EH (cell line): ENCODE measurements at regions not wholly inside any gene's neighbourhood (a gene's known extent, or its start where the extent isn't known, plus 50 kb on each side); places are given as distances from the start of the nearest gene placed in this dataset.
"Not testable (repeated sequence)": the region's sequence is repeated elsewhere in the genome, so short reads cannot be mapped to it uniquely, and the experiment has no call there.

Experiments
- DNase-seq: peaks from one replicate; pipeline ENCODE4 v3.0.0-alpha.2; 2015; ENCODE audit warnings: low read depth

DNA sequence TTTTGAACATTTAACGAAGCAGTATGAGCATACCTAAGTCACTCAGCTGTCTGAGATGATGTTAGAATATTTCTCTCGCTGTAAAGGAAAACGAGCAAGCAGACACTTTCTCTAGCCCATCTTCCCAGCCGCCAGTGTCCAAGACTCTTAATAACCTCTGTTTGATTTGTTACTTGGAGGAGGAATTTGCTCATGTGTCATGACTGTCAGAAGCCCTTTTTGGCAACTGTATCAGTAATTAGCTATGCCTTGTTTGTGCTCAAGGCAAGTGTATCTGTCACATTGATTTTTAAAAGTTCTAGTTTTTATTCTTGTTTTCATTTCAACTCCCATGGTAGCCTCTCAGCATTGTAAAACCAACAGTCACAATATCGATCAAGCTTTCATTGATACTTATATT is 828.4 kb upstream of the SLC10A2 start:
- no peak for DNase-seq

DNA sequence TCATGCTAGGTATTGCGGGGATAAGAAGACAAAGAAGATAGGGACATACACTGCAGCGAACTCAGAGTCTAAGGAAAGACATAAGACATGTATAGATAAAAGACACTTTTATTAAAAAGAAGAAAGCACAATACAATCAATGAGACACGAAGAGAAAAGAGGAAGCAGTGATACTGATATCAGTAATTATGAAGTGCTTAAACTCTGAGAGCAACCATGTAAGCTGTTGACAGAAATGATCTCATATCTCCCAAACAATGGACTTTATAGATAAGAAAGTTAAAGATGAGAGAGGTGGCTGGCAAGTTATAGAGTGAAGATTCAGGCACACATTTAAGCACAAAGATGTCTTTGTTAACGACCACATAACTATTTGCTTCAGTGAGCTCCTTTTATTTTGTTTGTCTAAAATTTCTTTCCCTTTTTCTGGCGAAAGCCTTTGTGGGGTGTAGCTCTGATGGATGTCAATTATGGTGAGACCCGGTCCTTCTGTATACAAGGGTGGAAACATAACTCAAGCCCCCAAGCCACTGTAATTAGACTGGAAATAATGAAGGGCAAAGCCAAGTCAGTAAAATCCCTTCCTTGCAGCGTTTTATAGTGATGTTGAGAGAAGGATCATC is 818.0 kb upstream of the SLC10A2 start:
- DNase-seq = no peak

DNA sequence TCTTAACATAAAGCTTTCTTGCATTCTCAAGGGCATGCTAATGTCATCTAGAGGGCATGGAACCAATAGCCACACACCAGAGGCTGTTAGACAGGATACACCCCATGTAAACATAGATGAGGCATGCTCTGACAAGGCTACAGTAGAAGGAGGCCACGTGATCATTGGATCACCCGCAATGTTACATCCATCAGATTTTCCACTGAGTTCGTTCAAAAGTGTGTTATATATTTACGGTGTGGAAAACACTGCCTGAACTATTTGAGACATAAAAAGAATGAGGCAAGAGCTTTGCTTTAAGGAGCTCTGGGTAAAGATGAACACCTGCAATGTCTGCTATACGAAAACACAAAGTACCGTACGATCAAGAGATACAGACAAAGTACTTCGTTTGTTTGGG is 817.5 kb upstream of the SLC10A2 start:
- no peak for DNase-seq

DNA sequence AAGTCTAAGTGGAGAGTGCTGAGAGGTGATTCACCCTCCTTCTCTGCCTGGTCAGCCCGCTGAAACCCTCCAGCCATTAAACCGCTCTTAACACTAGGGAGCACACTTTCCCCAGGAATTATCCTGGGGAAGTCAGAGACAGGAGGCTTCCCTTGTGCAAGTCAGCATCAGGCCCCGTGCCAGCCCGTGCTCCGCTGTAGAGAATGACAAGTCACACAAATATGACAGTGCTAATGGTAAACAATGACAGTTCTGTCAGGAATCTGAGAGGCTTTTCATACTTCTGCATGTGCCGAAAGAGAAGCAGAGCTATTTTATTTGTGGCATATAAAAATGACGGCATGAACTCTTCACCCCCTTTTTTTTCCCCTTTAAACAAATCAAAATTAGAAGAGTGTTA is 816.9 kb upstream of the SLC10A2 start:
- peak; percentile 61 for DNase-seq

DNA sequence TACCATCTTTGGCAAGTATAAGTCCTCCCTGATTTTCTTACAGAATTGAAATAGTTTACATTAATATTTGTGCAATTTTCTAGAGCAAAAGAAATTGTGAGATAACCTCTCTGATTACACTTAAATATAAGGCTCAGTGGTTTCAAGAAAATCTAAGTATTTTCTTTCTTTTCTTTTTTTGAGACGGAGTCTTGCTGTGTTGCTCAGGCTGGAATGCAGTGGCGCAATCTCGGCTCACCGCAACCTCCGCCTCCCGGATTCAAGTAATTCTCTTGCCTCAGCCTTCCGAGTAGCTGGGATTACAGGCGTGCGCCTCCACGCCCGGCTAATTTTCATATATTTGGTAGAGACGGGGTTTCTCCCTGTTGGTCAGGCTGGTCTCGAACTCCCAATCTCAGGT is 813.9 kb upstream of the SLC10A2 start:
- not testable (repeated sequence) for DNase-seq

DNA sequence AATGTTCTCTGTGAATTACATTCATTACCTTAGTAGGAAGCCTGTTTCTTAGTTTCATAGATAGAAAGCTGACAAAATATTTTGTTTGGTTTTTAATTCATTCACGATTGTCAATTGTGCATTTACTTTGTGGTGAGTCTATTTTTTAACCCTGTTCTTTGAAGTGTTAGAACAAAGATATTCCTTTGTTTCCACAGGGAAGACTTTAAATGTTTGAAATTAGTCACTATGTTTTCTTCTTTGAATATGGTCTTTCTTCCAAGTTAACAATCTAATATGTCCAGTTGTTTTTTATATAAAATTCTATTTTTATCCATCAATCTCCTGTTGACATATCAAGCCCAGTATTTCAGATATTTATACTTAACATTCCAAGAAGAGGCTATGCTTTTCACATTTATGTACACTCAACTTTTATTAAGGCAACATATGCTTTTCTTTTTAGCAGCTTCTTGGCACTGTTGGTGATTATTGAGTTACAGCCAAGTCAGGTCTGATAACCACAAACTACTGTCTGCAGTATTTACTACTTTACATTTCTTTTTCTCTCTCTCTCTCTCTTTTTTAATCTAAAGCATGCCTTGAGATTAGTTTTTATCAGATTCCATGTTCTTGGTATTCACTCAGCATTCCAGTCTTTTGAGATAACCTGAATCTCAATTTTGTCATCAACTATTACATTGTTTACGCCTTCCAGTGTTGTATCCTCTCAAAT is 812.8 kb upstream of the SLC10A2 start:
- DNase-seq = no peak

DNA sequence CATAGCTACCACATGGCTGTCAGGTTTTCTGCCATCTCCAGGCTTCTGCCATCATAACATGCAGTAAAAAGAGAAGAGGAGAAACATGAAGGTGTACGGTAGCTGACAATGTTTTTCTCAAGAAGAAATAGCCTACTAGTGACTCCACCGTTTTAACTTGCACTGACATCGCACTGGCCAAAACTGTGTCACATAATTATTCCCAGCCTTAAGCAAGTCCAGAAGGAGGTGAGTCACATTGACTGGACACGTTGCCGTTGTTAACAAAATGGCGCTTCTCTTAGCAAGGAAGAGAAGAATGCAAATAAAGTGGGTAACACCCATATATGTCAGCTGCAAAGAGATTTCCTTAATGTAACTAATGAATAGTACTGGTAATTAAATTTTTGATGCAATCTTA is 810.4 kb upstream of the SLC10A2 start:
- no peak for DNase-seq

DNA sequence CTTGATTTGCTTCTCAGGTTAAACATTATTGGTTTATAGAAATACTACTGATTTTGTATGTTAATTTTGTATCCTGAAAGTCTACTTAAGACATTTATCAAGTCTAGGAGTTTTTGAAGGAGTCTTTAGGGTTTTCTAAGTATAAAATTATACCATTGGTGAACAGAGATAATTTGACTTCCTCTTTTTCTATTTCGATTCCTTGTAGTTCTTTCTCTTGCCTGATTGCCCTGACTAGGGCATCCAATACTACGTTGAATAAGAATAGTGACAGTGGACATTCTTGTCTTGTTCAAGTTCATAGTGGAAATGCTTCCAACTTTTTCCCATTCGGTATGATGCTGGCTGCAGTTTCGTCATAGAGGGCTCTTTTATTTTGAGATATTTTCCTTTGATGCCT is 807.5 kb upstream of the SLC10A2 start:
- DNase-seq = no peak

DNA sequence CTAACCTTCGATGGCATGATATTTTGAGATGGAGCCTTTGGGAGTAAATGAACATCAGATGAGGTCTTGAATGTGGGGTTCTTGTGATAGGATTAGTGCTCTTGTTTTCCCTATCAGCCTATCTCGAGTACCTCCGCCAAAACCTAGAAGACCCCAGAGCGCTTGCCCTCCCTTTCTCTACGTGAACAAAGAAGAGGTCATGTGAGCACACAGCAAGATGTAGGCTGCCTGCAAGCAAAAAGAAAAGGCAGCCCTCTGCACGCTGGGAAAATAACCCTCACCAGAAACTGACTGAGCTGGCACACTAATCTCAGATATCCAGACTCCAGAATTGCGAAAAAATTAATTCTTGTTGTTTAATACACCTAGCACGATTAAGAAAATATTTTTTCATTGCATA is 799.8 kb upstream of the SLC10A2 start:
- DNase-seq = no peak

DNA sequence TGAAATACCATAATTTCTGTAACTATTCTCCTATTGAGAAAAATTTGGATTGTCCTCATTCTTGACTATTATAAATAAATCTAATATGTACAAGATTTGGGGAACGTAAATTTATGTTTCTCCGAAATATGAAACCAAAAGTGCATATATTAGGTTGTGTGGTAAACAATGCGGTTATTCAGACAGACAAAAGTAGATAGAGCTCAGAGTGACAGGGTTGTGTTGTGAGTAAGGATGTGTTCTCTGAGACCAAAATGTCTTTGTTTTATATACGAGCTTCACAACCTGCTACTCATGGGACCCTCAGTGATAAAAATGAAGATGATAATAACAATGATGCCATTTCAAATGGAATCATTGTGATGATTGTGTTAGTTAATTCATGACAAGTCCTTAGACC is 796.3 kb upstream of the SLC10A2 start:
- no peak for DNase-seq

DNA sequence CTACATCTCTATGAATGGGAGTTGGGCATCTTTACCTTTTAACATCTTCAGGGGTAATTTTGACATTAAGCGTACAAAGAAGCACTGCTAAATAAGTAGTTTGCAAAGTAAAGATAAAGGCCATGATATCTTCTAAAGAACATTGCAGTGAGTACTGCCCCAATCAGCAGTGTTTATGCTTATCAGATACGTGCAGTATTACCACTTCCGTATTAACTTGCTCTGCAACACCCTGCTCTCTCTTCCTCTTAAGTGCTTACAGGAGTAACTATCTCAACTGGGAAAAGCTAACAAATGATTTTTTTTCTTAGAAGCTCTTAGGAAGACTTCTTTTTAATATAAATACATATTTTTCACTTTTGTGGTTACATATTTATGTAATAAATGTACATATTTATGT is 793.7 kb upstream of the SLC10A2 start:
- no peak for DNase-seq

DNA sequence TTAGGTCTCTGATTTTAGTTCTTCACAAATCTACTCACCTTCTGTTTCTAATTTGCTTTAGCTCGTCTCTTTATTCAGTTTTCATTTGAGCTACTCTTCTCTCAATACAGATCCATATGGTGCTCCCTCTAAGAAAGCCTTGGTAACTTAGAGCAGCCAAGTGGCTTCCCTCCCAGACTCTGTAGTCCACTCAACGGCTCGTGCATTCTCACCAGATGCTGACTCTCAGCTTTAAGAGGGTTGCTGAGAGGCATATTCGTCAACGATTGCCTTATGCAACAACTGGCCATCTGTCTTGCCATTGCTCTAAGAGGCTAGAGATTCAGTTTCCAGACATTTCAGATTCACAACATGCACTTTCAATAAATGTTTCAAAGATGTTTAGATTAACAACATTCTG is 785.8 kb upstream of the SLC10A2 start:
- DNase-seq = no peak

DNA sequence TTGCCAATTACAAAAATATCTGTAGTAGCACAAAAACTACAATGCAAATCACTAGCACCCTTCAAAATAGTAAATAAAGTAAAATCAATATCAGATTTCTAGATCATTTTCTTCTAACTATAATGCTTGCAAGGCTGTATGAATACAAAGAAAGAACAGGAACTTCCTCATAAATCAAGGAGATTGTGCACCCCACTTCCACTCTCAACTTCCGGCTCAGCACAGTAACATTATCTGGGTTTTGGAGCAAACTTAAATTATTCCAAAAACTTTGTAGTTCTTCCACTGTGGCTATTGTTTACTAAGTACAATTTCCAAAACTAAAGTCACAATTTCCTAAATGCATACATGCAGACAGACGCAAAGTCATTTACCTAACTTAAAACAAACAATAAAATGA is 778.3 kb upstream of the SLC10A2 start:
- DNase-seq = no peak

DNA sequence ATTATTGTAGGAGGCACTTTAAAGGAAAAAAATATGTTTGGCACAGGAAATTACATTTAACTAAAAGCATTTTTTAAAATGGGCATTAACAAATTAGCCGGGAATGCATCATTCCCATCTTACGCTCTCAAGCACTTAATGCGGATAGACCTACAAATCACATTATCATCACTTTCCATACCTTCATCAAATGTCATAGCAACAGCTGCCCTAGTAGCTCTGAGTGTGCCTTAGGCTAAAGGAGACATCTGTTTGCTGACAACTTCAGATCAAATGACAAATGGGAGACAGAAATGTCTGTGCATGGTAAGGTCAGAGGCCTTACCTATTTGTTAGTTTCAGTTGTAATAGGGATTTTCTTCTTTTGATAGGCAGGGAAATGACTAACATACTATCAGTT is 773.2 kb upstream of the SLC10A2 start:
- DNase-seq = no peak

DNA sequence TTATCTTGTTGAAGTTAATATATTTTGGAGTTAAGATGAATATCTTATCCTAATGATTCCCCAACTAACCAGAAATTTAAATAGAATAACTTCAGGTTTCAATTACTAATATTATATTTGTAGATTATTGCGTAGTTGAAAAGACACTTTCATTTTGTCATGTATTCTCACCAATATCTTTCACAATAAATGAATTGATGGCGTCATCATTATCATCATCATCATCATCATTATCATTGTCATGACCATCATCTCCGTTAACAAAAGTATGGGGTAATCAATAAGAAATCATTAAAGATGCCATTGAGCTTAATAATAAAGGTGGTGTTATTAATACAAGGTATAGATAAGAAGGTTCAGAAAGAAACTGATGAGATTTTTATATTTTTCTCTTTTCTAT is 768.8 kb upstream of the SLC10A2 start:
- DNase-seq = no peak

DNA sequence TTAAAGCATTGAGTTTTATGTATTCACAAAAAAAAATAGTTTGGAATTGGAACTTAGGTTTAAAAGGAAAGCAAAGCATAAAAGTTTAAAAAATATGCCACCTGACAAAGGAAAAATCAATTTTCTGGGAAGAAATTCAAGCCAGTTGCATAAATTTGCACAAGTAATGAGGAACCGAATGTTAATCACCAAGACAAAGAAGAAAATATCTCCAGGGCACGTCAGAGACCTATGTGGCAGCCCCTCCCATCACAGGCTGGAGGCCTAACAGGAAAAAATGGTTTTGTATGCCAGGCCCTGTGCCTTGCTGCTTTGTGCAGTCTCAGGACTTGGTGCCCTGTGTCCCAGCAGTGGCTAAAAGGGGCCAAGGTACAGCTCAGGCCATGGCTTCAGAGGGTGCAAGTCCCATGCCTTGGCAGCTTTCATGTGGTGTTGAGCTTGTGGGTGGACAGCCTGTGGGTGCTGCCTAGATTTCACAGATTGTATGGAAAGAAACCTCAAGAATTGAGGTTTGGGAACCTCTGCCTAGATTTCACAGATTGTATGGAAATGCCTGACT is 767.2 kb upstream of the SLC10A2 start:
- DNase-seq = no peak

DNA sequence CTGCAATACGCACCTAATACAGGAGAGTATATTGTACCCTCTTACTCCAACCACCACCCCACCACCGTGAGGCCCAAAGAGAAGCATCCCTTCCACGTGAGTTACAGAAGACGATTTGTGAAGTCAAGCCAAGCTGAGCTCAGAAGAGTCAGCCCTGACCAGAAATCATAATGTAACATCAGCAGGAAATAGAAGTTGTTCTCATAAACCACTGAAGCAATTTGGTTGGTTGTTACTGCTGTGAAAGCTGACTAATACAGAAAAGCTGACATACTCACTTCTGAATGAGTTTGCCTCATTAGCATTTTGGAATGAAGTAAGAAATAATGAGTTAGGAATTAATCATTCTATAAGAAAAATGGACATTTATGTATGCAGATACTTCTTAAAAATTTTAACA is 749.4 kb upstream of the SLC10A2 start:
- no peak for DNase-seq

DNA sequence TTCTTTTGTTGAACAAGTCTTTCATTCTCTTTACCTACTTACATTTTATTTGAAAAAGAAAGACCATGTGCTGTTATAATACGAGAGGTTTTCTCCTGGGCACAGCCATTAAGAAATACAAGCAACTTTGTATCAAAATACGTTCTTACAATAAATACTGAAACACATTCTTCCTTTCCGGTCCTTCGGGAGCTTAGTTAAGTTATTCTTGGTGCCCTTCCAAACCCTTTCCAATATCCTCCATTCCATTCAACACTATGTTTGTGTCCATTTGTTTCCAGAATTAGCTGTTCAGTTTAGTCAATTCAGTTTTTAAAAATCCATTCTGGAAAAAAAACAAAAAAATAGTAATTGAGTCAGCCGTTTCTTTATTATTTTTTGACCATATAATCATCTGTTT is 746.8 kb upstream of the SLC10A2 start:
- no peak for DNase-seq

DNA sequence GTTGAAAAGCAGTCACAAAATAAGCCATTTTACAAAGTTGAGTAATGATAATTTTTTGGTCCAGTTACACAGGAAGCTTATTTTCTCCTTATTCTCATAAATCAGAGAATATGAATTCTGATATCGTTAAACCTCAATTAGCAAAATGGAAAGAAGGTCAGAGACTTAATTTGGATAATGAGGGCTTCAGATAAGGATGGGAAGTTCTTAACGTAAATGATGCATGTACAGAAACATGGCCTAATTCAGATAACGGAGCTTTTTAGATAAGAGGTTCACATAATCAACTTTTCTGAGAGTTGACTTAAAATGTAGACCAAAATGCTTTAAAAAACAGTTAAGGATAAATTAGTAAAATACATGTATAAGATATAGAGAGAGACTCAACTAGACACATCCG is 746.3 kb upstream of the SLC10A2 start:
- DNase-seq = no peak

DNA sequence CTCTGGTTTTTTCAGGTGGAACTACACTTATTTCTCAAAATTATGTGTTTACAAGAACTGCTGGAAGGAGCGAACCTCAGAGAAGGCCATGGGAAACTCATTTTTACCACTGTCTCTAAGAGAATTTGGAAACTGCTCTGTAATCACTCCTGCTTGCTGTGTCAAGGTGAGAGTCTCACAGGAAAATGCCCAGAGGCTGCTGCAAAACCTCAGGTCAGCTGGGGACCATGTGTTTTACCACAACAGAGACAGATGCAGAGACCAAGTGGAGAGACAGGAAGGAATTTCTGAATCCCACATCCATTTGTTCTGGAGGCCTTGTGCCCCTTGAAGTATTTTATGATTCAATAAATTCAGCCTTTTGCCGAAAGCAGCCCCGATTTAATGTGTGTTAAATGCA is 743.8 kb upstream of the SLC10A2 start:
- no peak for DNase-seq

DNA sequence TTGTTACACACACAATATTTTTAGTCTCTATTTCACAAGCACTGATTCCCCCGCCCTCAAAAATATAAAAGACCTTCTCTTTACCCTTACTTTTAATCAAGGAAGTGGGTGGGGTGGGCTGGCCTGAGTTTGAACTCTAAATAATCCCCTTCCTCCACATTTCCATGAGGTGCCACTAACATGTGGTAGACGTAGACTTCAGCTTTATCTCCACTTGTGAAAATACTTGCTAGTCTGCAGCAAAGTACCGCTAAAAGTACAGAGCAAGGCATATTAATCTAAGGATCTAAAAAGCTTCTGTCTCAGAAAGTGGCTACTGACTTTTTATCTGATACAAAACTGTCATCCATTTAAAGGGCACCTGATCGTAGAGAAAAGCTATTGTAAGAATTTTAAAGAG is 739.6 kb upstream of the SLC10A2 start:
- no peak for DNase-seq

DNA sequence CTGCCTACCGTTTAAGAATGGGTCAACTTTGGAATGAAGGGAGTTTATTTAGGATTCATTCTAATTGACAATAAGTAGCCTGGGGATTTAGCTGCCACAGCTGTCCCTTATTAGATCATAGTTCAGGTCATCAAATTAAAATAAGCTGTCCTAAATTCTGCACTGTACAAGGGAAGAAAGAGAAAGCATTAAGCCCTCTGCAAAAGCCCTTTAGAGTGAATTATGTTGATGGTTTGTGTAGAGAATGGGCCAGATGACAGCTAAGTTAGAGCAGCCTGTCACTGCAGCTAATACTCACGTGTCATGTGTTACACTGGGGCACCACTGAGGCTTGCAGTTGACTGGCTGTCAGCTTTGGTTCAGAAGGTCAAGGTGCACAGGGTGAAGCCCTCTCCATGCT is 737.1 kb upstream of the SLC10A2 start:
- no peak for DNase-seq

DNA sequence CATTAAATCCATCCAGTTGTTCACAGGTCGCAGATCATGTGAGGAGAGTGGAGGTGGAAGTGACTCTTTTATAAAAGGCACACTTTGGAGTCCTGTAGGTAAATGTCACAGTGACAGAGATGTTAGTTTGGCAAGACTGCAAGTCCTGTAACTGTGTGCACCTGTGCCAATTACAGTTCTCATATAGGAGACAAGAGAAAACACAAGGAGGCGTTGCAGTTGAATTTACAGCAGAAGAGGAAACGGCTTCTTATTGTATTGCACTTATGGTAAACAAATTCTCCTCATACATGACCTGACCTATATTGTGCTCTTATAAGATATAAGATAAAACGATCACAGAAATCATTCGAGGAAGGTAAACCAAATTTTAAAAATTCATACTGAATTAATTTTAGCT is 732.8 kb upstream of the SLC10A2 start:
- no peak for DNase-seq

DNA sequence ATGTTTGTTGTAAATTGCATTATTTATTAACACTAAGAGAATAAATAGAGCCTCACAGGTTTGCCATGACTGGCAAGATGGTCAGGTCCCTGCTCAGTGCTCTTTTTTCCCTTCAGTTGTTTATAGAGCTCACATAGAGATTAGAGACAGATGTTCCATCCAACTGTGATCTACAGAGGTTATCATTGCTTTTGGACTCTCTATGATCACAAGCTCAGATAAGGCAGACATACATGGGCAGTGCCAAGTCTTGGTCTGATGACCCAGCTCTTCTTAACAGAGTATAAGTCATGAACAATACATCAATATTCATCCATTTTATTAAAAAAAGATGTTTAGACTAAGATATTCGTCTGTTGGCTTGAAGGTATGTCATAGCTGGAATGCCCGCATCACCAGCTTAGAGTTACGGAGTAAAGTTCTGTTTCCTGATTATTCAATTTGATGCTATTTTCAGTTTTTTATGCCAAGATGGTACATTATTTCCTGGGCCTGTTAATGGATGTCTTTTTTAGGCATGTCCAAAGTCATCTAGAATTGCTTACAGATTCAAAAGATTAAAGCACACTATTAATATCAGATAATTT is 729.8 kb upstream of the SLC10A2 start:
- DNase-seq = no peak
